ENCODE measurements at regions not wholly inside any gene's neighbourhood (a gene's known extent, or its start where the extent isn't known, plus 50 kb on each side); places are given as distances from the start of the nearest gene placed in this dataset.

GRCh38 chr4:24411806-24412205, 172.5 kb downstream of the DHX15 start (continued):
- TF ChIP-seq JAZF1 (CRISPR knock-in tag; IDR thresholded peaks at IDR 0.05) (no peak), ESRRA (CRISPR knock-in tag; IDR thresholded peaks at IDR 0.05; ENCODE audit: borderline replicate concordance) (no peak), STAT6 (CRISPR knock-in tag; conservative IDR thresholded peaks at IDR 0.05; ENCODE audit: low read depth) (no peak), AR (CRISPR knock-in tag; IDR thresholded peaks at IDR 0.05) (no peak), NR3C1 (CRISPR knock-in tag; conservative IDR thresholded peaks at IDR 0.05; ENCODE audit: low read depth) (no peak), ZNF423 (CRISPR knock-in tag; IDR thresholded peaks at IDR 0.05) (no peak)
- TF ChIP-seq, protein P1, sequence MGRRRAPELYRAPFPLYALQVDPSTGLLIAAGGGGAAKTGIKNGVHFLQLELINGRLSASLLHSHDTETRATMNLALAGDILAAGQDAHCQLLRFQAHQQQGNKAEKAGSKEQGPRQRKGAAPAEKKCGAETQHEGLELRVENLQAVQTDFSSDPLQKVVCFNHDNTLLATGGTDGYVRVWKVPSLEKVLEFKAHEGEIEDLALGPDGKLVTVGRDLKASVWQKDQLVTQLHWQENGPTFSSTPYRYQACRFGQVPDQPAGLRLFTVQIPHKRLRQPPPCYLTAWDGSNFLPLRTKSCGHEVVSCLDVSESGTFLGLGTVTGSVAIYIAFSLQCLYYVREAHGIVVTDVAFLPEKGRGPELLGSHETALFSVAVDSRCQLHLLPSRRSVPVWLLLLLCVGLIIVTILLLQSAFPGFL (CRISPR knock-in tag; IDR thresholded peaks at IDR 0.05; ENCODE audit: borderline replicate concordance) = no peak

DNA sequence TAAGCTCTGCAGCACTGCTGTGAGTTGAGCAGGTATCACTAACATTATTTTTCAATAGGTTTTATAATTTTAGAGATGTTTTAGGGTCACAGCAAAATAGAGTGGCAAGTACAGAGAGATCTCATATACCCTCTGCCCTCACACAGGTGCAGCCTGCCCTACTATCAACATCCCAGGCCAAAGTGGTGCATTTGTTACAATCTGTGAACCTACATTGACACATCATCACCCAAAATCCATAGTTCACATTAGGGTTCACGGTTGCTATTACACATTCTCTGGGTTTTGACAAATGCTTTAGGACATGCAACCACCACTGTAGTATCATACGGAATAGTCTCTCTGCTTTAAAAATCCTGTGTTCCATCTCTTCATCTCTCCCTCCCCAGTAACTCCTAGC, 173.1 kb downstream of the DHX15 start:
- Mint-ChIP-seq H3K4me1 (peaks cover 25% of the 10 kb centered on the region), H3K4me3 (no peak overlapping the region)

GRCh38 chr4:24408640-24409039, 175.7 kb downstream of the DHX15 start:
- Mint-ChIP-seq H3K4me3 (no peak overlapping the region), H3K27ac (no peak overlapping the region), H3K4me1 (peaks cover 14% of the 10 kb centered on the region), H3K9me3 (peaks cover 17% of the 10 kb centered on the region), H3K27me3 (ENCODE audit: low read depth) (peaks cover 37% of the 10 kb centered on the region), H3K36me3 (peaks cover 12% of the 10 kb centered on the region; the same call in 1 of the 2 replicates)
- ChIA-PET POLR2A (no interaction called here), CTCF (interaction anchor here (1.5 kb wide), 1 partner anchor 11 kb away, joined by 5 read pairs; no protein-coding TSS in a partner anchor)
- TF ChIP-seq, protein P2, sequence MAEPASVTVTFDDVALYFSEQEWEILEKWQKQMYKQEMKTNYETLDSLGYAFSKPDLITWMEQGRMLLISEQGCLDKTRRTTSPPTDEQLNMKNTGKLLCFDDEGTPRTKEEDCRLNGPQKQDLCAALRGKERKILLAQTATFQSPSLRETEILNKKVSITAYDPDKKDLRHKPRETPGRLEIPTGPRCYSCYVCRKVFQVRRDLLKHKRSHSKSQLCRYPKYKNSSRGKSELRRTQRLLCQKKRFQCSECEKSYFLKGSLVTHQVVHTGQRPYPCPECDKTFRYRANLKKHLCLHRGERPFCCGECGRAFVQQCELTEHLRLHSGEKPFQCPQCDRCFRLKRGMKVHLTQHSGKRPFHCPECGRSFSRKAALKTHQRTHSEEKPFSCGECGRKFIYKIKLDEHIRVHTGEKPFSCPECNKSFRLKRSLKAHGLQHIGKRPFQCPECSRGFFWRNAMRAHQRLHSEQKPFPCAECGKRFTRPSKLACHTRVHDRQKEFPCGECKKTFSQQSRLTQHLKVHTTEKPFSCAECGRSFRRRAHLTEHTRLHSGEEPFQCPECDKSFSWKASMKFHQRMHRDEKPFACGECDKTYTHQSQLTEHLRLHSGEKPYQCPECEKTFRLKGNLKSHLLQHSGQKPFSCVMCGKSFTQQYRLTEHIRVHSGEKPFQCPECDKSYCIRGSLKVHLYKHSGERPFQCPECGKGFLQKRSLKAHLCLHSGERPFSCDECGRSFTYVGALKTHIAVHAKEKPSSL (CRISPR knock-in tag; conservative IDR thresholded peaks at IDR 0.05) = no peak
- no peak for TF ChIP-seq TCF7 (CRISPR knock-in tag; IDR thresholded peaks at IDR 0.05; ENCODE audit: low read depth)
- no peak for TF ChIP-seq IRF2 (CRISPR knock-in tag; IDR thresholded peaks at IDR 0.05; ENCODE audit: borderline replicate concordance, low read depth)
- TF ChIP-seq MYBL2 (CRISPR knock-in tag; IDR thresholded peaks at IDR 0.05) = no peak
- TF ChIP-seq ZBTB43 (CRISPR knock-in tag; IDR thresholded peaks at IDR 0.05) = no peak
- TF ChIP-seq NR3C1 (CRISPR knock-in tag; conservative IDR thresholded peaks at IDR 0.05; ENCODE audit: low read depth) = no peak
- DNase-seq (ENCODE audit: low spot score) (no peak), ATAC-seq (no peak)

More for the DNA sequence above, 173.1 kb downstream of the DHX15 start:
- H3K27me3 Mint-ChIP-seq (ENCODE audit: low read depth) = peaks cover 43% of the 10 kb centered on the region
- TF ChIP-seq MXD4 (CRISPR knock-in tag; IDR thresholded peaks at IDR 0.05; ENCODE audit: borderline replicate concordance) (no peak), NR1H2 (CRISPR knock-in tag; IDR thresholded peaks at IDR 0.05) (no peak)
- ATAC-seq (no peak), DNase-seq (ENCODE audit: low spot score) (no peak)
- peaks cover 17% of the 10 kb centered on the region for H3K9me3 Mint-ChIP-seq
- CTCF ChIA-PET = no interaction called here
- no peak overlapping the region for H3K27ac Mint-ChIP-seq
- POLR2A ChIA-PET = no interaction called here
- H3K36me3 Mint-ChIP-seq = peaks cover 12% of the 10 kb centered on the region; the same call in 1 of the 2 replicates
